HG03097 (cell line): ENCODE measurements at regions not wholly inside any gene's neighbourhood (a gene's known extent, or its start where the extent isn't known, plus 50 kb on each side); places are given as distances from the start of the nearest gene placed in this dataset.

Experiments
- ATAC-seq: cut with Tn5 transposase; IDR thresholded peaks from one replicate; pipeline ENCODE4 v1.9.1; 2021; ENCODE audit not compliant: unreplicated experiment, low FRiP score

- no peak for ATAC-seq
Measured at GRCh38 chr9:129232839-129233591, 55.0 kb upstream of the IER5L start.

- ATAC-seq: no peak
Measured at GRCh38 chr9:129231759-129232158, 53.7 kb upstream of the IER5L start.

- ATAC-seq: no peak
Measured at GRCh38 chr9:129231022-129231739, 53.1 kb upstream of the IER5L start.

GRCh38 chr9:129230302-129230701 is 52.2 kb upstream of the IER5L start:
- ATAC-seq: no peak
